ENCODE measurements at regions not wholly inside any gene's neighbourhood (a gene's known extent, or its start where the extent isn't known, plus 50 kb on each side); places are given as distances from the start of the nearest gene placed in this dataset.

GRCh38 chr6:156316583-156317125, 460.5 kb upstream of the ARID1B start:
- TF ChIP-seq POLR2A (IDR thresholded peaks at IDR 0.05) (no peak), CTCF (IDR thresholded peaks at IDR 0.05) (no peak)

All from breast epithelium (tissue), 3 donors.